SW480 (cell line): ENCODE measurements at regions not wholly inside any gene's neighbourhood (a gene's known extent, or its start where the extent isn't known, plus 50 kb on each side); places are given as distances from the start of the nearest gene placed in this dataset.
"Not testable (repeated sequence)": the region's sequence is repeated elsewhere in the genome, so short reads cannot be mapped to it uniquely, and the experiment has no call there.

ENCODE experiments used
- DNase-seq: peaks from one replicate; pipeline ENCODE4 v3.0.0-alpha.2; 2016; ENCODE audit warnings: low spot score

DNA sequence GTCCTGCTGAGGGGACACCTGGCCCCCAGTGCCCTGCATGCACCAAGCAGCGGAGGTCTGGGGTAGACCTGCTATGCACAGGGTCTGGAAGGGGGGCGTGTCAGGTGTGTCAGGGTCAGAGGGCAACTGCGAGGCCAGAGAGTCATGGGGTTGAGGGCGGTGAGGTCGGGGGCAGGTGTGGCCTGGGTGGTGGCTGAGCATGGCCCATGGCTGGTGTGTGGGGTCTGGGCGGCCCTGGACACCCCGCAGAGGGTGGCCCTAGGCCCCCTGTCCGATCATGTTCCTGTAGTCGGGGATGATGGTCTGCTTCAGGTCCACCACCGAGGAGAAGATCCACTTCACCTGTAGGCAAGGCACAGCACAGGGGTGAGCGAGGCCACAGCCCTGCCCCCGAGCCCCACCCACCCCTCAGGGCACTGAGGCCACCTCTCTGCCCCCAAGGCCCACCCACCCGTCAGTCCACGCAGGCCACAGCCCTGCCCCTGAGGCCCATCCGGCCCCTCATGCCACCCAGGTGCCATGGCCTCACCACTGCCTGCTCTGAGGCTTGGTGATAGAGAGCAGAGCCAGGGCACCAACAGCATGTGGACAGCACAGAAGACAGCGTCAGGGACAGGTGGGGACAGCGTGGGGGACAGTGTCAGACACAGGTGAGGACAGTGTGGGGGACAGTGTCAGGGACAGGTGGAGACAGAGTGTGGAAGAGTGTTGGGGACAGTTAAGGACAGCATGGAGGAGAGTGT, 211.3 kb downstream of the TMEM121 start:
- DNase-seq = no peak

- DNase-seq = no peak
Observed at GRCh38 chr14:105738638-105739037, 212.3 kb downstream of the TMEM121 start.

DNA sequence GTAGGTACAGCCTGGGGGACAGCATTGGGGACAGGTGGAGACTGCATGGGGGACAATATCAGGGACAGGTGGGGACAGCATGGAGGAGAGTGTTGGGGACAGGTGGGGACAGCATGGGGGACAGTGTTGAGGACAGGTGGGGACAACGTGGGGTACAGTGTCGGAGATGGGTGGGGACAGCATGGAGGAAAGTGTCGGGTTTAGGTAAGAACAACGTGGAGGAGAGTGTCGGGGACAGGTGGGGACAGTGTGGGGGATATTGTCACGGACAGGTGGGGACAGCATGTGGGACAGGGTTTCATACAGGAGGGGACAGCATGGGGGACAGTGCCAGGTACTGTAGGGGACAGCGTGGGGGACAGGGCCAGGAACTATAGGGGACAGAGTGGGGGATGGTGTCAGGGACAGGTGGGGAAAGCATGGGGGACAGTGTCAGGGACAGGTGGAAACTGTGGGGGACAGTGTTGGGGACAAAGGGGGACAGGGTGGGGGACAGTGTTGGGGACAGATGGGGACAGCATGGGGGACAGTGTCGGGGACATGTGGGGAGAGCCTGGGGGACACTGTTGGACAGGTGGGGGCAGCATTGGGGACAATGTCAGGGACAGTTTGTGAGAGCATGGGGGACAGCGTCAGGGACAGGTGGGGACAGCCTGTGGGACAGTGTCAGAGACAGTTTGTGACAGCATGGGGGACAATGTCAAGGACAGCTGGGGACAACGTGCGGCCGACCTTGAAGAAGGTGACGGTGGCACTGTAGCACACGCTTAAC, 213.1 kb downstream of the TMEM121 start:
- no peak for DNase-seq

DNA sequence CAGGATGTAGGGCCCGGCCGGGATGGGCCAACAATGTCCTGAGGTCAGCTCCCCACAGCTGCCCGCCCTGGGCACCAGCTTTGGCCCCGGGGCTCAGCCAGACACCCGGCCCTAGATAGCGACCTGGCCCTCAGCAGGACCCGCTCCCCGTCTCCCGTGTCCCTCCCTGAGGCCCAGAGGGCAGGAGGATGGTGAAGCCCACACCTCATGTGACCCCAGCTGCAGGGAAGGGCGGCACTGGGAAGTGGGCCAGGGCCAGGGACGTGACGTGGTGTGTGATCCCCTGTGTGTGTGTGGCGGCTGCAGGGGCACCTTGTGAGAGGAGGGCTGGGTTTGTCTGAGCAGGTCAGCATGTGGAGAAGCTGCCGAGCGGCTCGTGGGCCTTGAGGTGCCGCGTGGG, 213.9 kb downstream of the TMEM121 start:
- not testable (repeated sequence) for DNase-seq

GRCh38 chr14:105740961-105741360, 214.6 kb downstream of the TMEM121 start:
- DNase-seq = not testable (repeated sequence)

DNA sequence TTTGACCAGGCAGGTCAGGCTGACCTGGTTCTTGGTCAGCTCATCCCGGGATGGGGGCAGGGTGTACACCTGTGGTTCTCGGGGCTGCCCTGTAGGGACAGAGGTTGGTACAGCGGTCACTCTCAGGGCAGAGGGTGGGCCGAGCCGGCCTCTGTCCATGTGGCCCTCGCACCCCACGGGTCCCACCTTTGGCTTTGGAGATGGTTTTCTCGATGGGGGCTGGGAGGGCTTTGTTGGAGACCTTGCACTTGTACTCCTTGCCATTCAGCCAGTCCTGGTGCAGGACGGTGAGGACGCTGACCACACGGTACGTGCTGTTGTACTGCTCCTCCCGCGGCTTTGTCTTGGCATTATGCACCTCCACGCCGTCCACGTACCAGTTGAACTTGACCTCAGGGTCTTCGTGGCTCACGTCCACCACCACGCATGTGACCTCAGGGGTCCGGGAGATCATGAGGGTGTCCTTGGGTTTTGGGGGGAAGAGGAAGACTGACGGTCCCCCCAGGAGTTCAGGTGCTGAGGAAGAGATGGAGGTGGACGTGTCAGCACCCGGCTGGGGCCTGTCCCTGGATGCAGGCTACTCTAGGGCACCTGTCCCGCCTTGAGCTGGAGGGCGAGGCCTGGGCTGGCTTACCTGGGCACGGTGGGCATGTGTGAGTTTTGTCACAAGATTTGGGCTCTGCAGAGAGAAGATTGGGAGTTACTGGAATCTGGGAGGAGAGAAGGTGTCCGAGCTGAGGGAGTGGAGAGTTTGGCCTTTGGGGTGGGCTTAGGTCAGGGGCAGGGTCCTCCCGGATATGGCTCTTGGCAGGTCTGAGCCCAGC, 215.5 kb downstream of the TMEM121 start:
- not testable (repeated sequence) for DNase-seq

GRCh38 chr14:105742531-105742848, 216.1 kb downstream of the TMEM121 start:
- no peak for DNase-seq

GRCh38 chr14:105742904-105743701, 216.7 kb downstream of the TMEM121 start:
- not testable (repeated sequence) for DNase-seq

DNA sequence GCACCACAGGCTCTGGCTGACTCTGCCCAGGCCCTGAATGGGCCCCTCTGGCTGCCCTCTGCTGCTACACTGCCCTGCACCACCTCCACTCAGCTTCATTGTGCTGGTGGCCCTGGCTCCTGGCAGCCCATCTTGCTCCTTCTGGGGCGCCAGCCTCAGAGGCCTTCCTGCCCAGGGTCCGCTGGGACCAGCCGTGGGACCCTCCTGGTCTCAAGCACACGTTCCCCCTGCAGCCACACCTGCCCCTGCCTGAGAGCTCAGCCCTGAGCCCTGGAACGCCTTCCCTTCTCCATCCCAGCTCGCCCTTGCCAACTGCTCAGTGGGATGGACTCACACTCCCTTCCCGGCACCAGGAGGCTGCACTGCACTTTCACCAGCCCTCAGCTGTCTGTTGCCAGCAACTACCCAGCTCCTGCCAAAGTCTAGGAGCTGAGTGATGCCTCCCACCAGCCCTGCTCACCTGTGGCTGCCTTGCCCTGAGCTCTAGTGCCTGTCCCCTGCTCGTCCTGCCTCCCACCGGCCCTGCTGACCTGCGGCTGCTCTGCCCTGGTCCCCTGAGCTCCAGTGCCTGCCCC, 217.9 kb downstream of the TMEM121 start:
- not testable (repeated sequence) for DNase-seq

- DNase-seq = no peak
Observed at GRCh38 chr14:105745433-105746123, 219.2 kb downstream of the TMEM121 start.

DNA sequence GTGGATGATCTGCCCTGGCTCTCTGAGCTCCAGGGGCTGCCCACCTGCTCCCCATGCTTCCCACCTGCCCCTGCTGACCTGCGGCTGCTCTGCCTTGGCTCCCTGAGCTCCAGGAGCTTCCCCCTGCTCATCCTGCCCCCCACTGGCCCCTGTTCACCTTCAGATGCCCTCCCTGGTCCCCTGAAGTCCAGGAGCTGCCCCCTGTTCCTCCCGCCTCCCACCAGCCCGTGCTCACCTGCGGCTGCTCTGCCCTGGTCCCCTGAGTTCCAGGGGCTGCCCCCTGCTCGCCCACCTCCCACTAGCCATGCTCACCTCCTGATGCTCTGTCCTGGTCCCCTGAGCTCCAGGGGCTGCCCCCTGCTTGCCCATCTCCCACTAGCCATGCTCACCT, 219.7 kb downstream of the TMEM121 start:
- DNase-seq = no peak

DNA sequence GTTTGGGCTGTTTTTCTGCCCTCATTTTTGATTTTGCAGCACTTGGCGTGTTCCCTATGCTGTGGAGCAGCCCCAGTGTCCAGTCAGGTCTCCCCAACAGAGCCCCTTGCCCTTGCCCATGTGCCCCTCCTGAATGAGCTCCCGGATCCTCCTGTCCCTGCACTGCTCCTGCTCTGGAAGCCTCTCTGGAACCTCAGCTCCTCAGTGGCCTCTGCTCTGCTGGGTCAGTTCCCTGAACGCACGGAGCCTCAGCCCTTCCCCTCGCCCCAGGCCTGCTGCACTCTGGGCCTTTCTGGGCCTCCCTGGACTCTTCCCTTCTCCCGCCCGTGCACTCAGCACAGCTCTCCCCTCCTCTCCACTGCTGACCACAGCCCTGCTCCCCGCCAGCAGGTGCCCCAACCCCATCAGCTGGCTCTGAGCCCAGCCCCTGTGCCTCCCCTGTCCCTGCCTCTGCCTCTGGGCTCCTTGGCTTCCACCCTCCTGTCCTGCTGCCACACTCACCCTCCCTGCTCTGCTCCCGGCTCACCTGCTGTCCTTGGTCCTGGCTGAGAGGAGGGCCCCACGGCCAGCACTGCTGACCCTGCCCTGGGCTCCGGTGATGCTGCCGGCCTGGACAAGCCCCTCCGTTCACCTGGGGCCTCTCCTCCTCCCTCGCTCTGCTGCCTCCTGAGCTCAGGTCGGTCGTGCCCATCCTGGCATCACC, 220.6 kb downstream of the TMEM121 start:
- not testable (repeated sequence) for DNase-seq

DNA sequence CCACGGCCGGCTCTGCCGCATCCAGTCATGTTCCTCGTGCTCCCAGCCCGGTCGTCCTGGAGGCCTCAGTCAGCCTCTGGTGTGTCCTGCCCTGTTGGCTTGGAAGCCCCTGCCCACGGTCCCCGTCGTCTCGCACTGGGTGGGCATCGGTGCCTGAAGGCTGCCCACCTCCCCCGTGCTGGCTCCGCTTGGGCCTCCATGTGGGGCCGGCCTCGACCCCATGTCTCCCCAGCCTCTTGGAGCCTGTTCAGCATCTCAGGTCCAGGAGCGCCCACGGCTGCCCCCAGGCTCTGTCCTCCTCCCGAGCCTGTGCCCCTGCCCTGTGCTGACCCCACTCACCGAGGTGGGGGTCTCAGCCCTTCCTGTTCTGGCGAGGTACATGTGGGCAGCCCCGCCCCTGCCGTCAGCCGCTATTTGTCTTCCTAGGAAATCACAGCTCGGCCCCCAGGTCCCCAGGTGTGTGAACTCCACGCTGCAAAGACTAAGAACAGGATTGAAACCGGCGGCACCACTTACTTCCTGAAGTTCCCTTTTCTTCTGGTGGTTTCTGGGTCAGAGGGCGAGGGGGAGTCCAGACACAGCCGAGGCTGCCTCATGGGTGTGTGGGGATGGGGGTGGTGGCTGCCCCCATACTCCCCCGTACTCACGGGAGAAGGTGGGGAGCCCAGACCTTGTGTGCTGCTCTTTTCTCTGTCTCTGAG, 221.3 kb downstream of the TMEM121 start:
- not testable (repeated sequence) for DNase-seq

- peak; percentile 71 for DNase-seq
Observed at GRCh38 chr14:105748204-105748578, 221.8 kb downstream of the TMEM121 start.

DNA sequence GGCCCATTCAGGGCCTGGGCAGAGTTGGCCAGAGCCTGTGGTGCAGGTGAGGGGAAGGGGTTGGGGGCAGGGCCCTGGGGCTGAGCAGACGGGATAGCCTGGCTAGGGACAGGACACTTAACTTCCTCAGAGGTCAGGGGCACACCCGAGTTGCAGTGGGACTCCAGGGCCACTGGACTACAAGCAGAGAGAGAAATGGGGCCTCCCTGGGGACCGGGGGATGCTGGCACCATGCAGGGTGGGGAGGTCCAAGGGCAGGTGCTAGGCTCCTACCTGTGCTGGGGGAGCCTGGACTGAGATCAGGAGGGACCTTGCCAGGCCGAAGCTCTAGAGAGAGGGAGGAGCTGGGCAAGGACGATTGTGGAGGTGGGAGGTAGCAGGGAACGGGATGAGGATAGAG, 222.3 kb downstream of the TMEM121 start:
- DNase-seq = not testable (repeated sequence)

- DNase-seq = not testable (repeated sequence)
Observed at GRCh38 chr14:105749870-105750541, 223.6 kb downstream of the TMEM121 start.

GRCh38 chr14:105751291-105751751, 224.9 kb downstream of the TMEM121 start:
- DNase-seq = not testable (repeated sequence)

- not testable (repeated sequence) for DNase-seq
Observed at GRCh38 chr14:105752420-105752819, 226.0 kb downstream of the TMEM121 start.
